ENCODE measurements at regions not wholly inside any gene's neighbourhood (a gene's known extent, or its start where the extent isn't known, plus 50 kb on each side); places are given as distances from the start of the nearest gene placed in this dataset.

DNA sequence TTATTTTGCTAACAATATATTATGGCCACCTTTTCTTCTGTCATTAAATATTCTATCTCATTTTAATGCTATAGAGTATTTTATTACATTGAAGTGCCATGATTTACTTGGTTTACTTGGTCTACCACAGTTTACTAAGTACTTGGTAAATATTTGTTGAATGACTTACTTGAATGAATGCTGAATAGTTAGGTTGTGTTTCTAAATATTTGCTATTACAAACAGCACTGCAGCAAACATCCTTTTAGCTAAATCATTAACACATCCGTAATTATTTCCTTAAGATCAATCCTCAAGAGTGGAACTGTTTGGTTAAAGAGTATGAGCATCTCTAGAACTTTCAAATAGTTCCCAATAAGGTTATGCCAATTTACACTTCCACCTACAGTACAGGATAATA is 318.7 kb downstream of the MYCN start:
- H3K4me3 ChIP-seq (ENCODE audit: low read depth, low read length) = no peak overlapping the region
- TF ChIP-seq CTCF (IDR thresholded peaks at IDR 0.05; ENCODE audit: insufficient read depth, low read length) = no peak
- no peak for DNase-seq (ENCODE audit: low read depth)

- H3K4me3 ChIP-seq (ENCODE audit: low read depth, low read length) = no peak overlapping the region
- no peak for TF ChIP-seq CTCF (IDR thresholded peaks at IDR 0.05; ENCODE audit: insufficient read depth, low read length)
- DNase-seq (ENCODE audit: low read depth) = no peak
Measured at GRCh38 chr2:16258350-16258749, 318.0 kb downstream of the MYCN start.

- no peak for DNase-seq (ENCODE audit: low read depth)
- H3K4me3 ChIP-seq (ENCODE audit: low read depth, low read length) = no peak overlapping the region
- no peak for TF ChIP-seq CTCF (IDR thresholded peaks at IDR 0.05; ENCODE audit: insufficient read depth, low read length)
Measured at GRCh38 chr2:16257322-16258028, 317.1 kb downstream of the MYCN start.

GRCh38 chr2:16256601-16257321 is 316.4 kb downstream of the MYCN start:
- H3K4me3 ChIP-seq (ENCODE audit: low read depth, low read length) = no peak overlapping the region
- TF ChIP-seq CTCF (IDR thresholded peaks at IDR 0.05; ENCODE audit: insufficient read depth, low read length) = no peak
- no peak for DNase-seq (ENCODE audit: low read depth)

- no peak for DNase-seq (ENCODE audit: low read depth)
- no peak overlapping the region for H3K4me3 ChIP-seq (ENCODE audit: low read depth, low read length)
- no peak for TF ChIP-seq CTCF (IDR thresholded peaks at IDR 0.05; ENCODE audit: insufficient read depth, low read length)
Measured at GRCh38 chr2:16255120-16255519, 314.8 kb downstream of the MYCN start.

DNA sequence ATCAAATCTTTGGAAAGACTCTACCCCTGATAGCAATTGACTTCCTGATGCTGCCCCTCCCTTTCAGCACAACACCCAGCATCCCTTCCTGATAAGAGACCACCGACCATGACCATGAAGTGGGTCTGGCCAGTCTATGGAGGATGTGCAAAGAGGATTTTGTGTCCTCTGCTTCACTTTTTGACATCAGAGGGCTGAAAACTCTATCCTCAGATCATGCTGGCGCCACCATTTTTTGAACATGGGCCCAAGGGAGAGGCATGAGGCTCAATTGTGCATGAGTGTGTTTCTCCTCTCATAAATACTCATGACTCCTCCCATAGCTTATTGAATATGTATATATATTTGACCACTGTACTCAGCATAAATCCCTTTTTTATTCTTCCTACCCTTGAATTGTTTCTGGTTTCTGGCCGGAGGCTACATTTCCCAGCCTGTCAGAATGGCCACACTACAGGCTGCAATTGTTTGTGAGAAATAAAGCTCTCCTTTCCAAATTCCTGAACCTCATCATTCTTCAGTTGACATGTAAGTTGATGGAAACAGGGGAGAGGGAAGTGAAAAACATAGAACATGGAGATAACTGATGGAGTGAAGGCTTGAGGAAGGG is 314.1 kb downstream of the MYCN start:
- TF ChIP-seq CTCF (IDR thresholded peaks at IDR 0.05; ENCODE audit: insufficient read depth, low read length) = no peak

More for the DNA sequence above, 314.1 kb downstream of the MYCN start:
- no peak for DNase-seq (ENCODE audit: low read depth)
- no peak overlapping the region for H3K4me3 ChIP-seq (ENCODE audit: low read depth, low read length)

All from fibroblast of the aortic adventitia (primary cell).